HG03571 (cell line): ENCODE measurements at regions not wholly inside any gene's neighbourhood (a gene's known extent, or its start where the extent isn't known, plus 50 kb on each side); places are given as distances from the start of the nearest gene placed in this dataset.

ENCODE experiments used
- ATAC-seq: cut with Tn5 transposase; IDR thresholded peaks from one replicate; pipeline ENCODE4 v1.9.1; 2021; ENCODE audit not compliant: unreplicated experiment

DNA sequence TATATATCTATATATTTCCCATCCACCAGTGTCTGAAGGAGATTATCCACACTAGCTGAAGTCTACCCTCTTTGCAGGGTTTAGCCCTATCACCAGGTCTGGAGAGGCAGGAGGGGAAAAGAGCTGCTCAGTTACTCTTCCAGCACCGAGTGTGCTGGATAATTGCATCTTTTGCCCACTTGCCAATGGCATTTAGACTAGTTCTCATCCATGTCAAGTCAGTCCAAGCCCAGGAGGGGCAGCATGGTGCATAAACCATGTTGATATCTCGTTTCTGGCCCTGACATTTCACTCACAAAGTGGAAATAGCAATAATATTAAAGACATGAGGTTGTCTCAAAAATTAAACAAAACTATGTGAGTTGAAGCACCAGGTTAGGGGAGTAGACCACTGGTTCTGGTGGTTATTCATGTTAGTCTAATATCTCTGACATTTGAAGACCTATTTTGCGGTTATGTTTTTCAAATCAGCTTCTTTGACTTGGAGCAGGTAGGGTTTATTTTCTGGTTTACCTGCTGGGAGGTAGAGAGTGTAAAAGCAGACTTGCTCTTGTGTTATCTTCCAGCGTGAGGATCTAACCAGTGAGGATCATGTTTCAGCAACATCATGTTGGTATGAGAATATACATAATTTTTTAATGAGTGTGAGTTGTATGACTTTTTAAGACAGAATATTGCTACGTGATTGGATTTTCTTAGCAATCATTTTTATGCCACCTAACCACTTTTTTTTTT, 273.2 kb upstream of the KIRREL3 start:
- ATAC-seq, result no peak

DNA sequence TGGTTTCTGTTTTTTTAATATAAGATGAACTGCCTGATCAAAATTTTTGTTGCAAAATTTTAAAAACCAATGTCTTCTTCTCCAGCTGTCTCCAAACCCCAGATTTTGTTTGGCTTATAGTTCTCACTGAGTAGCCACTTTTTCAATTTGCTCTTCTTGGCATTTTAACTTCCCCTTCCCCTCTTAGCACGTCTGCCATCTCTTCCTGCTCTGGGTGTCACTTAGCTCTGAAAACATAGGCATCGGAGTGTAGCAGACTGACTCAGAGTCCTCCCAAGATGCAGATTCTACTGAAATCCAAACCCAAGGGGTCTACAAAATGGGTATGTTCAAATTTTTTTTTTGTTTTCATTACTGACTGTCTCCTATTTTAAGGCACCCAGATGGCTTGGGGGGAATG, 270.3 kb upstream of the KIRREL3 start:
- ATAC-seq, result no peak

DNA sequence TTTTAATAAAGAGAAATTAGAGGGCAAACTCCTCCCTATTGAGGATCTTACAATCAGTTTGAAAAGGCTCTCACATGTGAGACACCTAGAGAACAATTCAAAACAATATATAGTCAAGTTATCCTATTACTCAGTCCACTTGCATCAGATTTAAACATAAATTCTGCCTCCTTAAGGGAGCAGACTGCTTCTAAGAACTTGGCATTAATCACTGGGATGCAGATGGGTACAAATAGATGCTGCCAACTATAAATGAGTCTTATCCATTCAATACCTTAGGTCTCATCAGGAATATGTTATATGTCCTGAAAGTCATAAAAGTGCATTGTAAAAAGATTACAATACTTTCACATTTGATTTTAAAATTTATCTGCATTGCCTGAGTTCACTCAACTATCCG, 269.3 kb upstream of the KIRREL3 start:
- no peak for ATAC-seq

DNA sequence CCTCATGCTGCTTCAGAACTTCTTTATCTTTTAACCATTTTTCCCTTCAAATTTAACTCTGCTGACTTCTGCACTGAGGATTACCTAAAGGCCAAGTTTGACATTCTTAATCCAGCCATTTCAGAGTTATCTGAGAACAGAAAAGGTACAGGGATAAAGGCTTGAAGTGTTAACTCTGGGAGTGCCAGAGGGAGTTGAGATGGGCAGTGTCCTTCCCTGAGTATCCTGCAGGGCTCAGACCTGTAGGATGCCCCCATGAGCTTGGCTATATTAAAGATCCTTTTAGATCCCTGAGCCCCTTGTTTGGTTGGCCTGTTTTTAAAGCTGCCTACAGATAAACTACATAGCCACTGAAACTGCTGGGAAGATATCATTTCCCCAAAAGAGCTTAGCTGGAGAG, 268.4 kb upstream of the KIRREL3 start:
- no peak for ATAC-seq

DNA sequence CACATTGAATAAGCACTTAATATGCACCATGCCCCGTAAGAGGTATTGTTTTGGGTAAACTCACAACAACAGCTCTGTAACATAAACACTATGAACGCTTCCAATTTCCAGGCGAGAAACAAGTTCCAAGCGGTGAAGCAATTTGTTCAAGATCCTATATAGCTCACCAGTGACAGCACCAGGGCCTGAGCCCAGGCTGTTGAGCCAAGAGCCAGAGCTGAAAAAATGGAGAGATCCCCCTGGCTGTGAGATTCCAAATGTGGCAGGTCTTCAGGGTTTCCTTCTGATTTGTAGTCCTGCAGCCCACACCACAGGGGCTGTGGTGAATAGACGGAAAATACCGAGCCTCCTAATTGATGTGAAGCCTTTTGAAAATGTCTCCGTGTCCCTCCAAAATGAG, 268.0 kb upstream of the KIRREL3 start:
- no peak for ATAC-seq

DNA sequence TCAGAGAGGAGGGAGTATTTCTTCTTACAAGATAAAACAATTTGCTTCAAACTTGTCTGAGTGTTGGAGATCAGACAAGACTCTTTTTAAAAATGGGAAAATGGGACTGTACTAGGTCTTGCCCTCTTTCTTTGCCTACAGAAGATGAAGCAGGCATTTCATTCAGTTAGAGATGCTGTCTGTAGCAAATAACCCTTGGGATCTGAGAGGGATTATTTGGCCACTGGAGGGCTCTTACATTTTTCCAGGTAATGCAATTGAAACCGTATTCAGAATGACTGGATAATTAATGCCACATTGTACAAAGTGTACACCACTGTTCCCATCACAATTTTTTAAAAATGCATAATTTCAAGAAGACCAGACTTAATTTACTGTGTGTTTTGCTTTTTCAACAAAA, 258.5 kb upstream of the KIRREL3 start:
- no peak for ATAC-seq

DNA sequence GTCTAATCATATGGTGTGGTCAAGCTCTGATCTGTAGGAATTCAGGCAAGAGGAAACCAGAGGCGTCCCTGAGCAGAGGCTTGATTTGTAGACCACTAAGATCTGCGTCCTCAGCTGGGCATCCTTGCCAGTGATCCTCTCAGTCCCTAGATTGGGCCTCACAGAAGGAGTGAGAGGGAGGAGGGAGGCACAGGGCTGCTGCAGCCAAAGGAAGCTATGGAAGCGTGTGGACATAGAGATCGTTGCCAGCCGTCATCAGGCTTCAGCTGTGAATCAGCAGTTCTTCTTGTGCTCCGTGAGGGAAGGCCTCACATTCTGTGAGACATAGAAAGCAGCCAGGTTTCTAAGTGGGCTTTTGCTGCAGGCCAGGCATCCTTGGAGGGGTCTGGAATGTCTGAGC, 254.6 kb upstream of the KIRREL3 start:
- ATAC-seq, result no peak

DNA sequence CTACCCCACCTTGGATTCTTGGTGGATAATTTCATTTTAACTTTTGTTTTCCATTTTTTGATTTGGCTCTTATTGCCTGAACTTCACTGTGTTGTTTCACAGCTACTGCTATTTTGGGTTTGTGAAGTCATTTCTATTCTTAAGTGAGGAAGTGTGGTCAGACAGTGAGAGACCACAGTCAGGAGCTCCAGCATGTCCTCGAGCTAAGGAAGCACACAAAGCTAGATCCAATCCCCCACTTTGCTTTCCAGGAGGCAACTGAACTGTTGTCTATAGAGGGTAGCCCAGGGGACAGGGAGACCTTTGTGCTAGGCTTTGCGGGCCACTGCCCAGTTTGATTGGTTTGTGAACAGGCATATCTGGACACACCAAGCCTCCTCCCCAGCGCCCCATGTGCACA, 251.8 kb upstream of the KIRREL3 start:
- ATAC-seq, result no peak

DNA sequence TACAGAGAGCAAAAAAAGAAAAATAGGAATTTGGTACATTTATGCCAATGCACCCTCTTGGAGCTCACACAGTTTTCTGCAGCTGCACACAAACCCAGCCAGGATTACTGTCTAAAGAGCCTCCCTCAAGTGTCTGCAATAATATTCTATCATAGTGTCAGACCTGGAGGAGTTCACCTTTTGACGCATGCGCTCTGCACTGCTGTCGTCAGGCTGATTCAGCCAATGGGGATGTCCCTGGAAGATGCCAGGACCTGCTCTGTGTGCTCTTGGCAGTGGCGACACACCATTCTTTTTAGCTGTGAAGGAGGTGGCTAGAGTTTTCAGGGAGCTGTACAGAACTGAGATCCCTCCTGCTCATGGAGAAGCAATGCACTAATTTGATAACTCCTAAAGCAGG, 249.0 kb upstream of the KIRREL3 start:
- no peak for ATAC-seq

DNA sequence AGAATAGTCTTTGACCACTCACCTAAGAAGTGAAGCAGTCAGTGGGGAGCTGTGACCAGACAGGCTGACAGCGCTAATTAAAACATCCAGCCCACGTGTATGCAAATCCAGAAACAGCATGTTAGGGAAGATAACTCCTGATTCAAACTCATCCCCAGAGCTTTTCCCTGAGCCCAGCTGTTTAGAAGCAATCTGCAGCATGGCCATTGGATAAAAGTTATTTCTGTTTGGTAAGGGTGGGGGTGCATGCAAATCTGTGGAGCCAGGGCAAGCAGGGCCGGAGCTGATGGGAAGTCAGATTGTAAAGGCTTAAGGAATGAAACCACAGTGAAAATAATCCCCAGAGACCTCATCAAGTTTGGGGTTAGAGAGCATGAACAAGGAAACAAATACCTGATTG, 247.9 kb upstream of the KIRREL3 start:
- no peak for ATAC-seq

DNA sequence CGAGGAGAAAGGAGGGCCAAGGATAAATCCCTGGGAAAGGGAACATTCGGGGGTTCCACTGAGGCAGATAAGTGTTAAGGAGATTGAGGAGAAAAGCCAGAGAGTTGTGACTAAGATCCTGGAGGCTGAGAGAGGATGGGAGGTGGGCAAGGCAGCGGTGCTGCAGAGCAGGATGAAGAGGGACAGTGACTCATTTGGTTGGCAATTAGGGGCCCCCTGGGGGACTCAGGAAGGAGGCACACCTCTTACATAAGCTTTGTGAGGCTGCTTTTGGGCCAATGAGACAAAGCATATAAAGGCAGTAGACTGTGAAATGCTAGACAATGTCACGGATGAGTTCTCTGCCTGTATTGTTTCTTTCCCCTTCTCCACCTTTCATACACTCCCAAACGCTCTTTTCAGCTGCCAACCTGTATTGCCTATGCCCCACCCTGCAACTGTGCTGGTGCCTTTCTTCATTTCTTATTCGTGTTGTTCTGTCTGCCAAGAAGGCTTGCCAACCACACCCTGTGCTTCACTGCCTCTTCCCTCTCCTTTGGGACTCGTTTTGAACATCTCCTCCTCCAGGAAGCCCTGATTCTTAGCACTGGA, 246.8 kb upstream of the KIRREL3 start:
- no peak for ATAC-seq

DNA sequence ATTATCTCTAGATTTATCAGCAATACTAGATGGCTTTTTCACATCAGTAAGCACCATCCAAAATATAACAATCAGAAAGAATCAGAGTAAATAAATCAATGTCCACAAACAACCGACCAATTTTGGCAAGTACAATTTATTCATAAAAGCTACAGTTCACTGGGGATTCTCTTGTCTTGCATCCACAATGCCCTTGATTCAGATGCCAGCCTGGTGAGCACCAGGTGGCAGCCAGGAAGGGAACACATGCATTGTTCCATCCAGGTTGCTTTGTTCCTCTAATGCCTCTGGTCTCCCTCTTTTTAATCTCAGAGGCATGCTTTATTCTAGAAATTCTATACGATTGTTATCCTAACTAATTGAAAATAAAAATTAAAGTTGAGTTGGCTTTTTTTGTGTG, 242.1 kb upstream of the KIRREL3 start:
- no peak for ATAC-seq

DNA sequence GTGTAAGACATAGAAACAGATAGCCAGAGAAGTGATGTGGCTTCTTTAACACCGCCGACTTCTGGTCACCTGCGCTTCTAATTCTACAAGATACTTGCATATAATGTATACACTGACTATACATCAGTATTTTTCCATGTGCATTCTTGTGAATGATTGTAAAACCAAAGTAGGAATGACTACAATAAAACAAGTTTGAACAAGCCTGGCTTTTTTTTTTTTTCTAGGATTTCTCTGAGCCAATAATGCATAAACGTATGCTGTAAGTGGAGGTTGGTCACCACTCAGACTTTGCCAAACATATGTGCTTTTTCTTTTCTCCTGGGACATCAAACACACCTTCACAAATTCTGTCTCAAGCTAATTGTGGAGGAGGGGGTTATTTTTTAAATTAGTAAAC, 237.8 kb upstream of the KIRREL3 start:
- no peak for ATAC-seq

DNA sequence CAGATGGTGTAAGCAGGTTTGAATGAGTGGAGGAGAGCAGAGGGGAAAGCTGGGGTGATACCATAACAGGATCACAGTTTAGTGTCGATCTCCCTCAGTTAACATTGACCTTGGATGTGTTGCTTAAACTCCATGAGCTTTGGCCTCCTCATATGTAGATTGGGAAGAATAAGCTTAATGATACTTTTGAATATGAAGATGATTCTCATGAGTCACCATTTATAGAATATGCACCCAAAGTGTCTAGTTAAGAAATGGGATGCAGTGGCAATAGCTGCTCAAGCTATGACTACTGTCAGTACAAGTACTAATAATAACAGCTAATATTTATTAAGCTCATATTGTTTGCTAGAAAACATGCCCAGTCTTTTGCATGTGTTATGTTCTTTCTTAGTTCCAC, 236.2 kb upstream of the KIRREL3 start:
- ATAC-seq, result no peak

DNA sequence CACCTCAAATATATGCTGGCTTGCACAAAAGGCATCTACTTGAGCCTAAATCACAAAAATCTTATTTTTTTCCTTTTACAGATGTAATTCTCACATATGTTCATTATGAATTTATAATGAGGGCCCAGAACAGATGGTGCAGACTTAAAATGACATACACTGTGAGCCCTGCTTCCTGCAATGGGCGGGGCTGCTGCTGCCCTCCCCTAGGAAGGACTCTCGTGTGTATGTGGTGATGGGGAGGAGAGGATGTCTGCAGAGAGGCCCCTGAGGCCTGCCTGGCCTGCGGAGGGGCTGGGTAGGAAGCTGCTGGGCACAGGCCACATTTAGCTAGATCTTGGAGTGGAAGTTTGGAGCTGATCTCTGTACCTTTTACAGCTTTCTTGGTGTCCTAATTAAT, 233.4 kb upstream of the KIRREL3 start:
- no peak for ATAC-seq

DNA sequence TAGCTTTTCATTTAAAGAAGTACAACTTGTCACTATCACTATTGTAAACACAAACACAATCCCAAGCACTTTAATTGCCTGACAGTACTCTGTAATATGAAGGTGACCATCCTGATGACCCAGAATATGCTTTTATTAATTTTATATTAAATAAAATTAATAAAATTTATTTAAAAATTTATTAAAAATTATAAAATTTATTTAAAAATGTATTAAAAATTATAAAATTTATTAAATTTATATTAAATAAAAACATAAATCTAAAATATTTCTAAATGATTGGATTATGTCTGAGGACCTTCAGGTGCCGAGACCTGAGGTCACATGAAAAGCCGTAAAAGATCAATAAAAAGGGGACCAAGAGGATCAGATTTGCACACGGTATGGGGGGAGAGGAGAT, 229.8 kb upstream of the KIRREL3 start:
- ATAC-seq, result no peak

DNA sequence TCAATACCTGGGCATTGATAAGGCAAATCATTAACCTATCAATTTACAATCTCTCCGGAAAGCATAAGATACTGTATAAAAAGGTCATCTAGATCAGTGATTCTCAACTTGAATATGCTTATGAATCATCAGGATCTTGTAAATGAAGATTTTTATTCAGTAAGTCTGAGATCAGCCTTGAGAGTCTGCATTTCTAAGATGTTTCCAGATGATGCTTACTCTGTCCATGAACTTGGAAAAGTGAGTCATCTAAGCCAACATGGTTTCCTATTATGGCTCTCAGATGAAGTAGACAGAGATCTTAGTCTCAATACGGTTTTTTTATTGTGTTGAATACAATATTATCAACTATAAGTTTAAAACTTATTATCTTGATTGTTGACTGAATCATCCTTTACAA, 226.4 kb upstream of the KIRREL3 start:
- ATAC-seq, result no peak

DNA sequence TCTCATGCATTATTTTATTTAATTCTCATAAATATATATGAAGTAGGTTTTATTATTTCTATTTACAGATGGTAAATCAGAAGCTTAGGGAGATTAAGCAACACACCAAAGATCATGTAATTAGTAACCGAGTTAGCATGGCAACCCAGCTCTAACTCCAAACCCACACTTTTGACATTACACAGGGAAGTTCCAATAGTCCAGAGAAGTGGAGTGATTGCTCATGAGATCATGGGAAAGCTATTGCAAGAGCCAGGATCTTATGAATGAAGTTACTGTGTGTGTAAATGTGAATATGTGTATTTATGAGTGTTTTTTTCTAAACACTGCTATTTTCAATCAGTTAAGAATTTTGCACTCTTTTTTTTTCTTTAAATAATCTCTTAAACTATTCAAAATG, 225.8 kb upstream of the KIRREL3 start:
- ATAC-seq, result no peak

DNA sequence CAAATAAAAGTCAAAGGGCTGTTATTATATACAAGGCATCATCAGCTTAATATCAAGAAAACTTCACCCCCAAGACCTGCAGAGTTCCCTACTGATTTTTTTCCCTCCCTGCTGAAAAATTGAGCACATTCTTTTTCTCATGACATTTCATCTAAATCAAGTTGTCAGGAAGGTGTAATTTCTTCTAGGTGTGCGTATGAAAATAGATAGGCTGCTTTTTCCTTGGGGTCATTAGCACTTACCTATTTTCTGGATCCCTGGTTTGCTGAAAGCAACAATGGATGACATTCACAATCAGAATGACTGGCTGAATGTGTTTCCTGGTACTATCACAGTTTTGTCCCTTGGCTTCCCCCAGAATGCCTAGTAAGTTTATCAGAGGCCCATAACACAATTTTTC, 225.0 kb upstream of the KIRREL3 start:
- ATAC-seq, result no peak

DNA sequence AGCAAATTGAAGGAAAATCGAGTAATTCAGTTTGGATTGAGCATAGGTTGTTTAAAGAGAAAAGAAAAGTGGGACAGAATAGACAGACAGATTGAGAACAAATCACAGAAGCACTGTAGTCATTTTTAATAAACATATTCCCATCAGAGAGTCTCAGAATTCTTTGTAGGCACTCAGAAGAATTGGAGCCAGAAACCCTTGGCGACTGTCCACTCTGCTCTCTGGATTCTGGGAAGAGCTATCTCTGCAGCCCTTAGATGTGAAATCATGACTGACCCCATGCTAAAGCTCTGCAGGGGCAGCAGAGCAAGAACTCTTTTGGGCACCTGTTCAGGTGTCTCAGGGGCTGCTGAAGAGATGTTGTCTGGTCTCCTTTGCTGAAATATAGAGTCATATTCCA, 223.7 kb upstream of the KIRREL3 start:
- no peak for ATAC-seq

DNA sequence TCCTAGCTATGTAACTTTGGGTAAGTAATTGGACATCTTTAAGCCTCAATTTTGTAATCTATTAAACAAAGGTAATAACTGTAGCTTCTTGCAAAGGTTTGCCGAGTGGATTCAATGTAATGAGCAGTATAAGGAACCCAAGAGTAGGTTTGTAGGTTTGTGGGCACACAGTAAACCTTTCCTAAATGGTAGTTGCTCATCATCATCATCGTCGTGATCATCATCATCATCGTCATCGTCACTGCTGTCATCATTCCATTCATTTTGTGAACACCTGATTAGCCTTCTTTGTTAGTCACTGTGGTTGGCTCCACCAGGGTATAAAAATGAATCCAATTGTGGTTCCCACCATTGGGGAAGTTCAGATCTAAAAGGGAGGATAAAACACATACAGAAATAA, 223.1 kb upstream of the KIRREL3 start:
- ATAC-seq, result no peak

DNA sequence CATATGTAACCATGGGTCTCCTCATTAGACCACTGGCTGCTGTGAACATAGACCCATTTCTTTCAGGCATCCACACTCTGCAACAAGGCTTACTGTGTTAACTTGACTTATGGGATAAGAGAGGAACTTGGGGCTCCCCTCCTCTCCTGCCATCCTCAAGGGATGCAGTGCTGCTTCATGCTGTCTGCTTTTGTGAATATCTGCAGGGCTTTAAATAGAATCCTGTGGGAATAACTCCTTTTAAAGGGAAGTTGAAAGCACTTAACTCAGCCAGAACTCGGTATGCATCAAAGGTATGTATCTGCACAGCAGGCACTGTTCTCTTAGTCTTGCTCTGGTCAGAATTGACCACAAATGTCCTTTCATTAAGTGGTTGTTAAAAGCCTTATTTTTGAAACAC, 222.5 kb upstream of the KIRREL3 start:
- ATAC-seq, result no peak

DNA sequence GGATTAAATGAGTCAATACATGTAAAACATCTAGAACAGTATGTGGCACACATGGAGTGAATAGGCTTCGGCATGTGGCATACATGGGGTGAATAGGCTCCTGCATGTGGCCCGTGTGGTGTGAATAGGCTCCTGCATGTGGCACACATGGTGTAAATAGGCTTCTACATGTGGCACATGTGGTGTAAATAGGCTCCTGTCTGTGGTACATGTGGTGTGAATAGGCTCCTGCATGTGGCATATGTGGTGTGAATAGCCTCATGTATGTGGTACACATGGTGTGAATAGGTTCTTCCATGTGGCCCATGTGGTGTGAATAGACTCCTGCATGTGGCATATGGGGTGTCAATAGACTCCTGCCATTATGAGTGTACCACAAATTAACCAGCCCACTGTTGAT, 219.1 kb upstream of the KIRREL3 start:
- no peak for ATAC-seq
